ENCODE measurements at regions not wholly inside any gene's neighbourhood (a gene's known extent, or its start where the extent isn't known, plus 50 kb on each side); places are given as distances from the start of the nearest gene placed in this dataset.
"Not testable (repeated sequence)": the region's sequence is repeated elsewhere in the genome, so short reads cannot be mapped to it uniquely, and the experiment has no call there.

GRCh38 chr4:151484396-151485102 is 75.6 kb downstream of the FHIP1A start:
- WGBS = 39% methylated on average over 2 of the region's 2 CpGs
- H3K36me3 ChIP-seq = no peaks in the 10 kb centered on the region
- no peaks in the 10 kb centered on the region for H3K27me3 ChIP-seq
- no peaks in the 10 kb centered on the region for H3K9me3 ChIP-seq
- H3K4me1 ChIP-seq = peaks cover 3% of the 10 kb centered on the region
- DNase-seq (ENCODE audit: low spot score in 2 of 2) = no peak
- TF ChIP-seq CTCF (IDR thresholded peaks at IDR 0.05) = no peak
- no peak for TF ChIP-seq POLR2AphosphoS5 (IDR thresholded peaks at IDR 0.05)
- no peak for TF ChIP-seq EP300 (IDR thresholded peaks at IDR 0.05)
- H3K27ac ChIP-seq = no peak overlapping the region
- no peak overlapping the region for H3K4me3 ChIP-seq

GRCh38 chr4:151485541-151486131 is 76.7 kb downstream of the FHIP1A start:
- H3K27ac ChIP-seq = no peak overlapping the region
- H3K36me3 ChIP-seq = no peaks in the 10 kb centered on the region
- WGBS = 80% methylated on average over 9 of the region's 9 CpGs
- H3K9me3 ChIP-seq = no peaks in the 10 kb centered on the region
- DNase-seq (ENCODE audit: low spot score in 2 of 2) = no peak
- peaks cover 3% of the 10 kb centered on the region for H3K4me1 ChIP-seq
- no peak overlapping the region for H3K4me3 ChIP-seq
- H3K27me3 ChIP-seq = no peaks in the 10 kb centered on the region
- TF ChIP-seq POLR2A (IDR thresholded peaks at IDR 0.05) (no peak), EP300 (IDR thresholded peaks at IDR 0.05) (no peak), POLR2AphosphoS5 (IDR thresholded peaks at IDR 0.05) (no peak), CTCF (IDR thresholded peaks at IDR 0.05) (no peak)

- peaks cover 3% of the 10 kb centered on the region for H3K4me1 ChIP-seq
- no peaks in the 10 kb centered on the region for H3K9me3 ChIP-seq
- TF ChIP-seq EP300 (IDR thresholded peaks at IDR 0.05) (no peak), POLR2A (IDR thresholded peaks at IDR 0.05) (no peak), POLR2AphosphoS5 (IDR thresholded peaks at IDR 0.05) (no peak), CTCF (IDR thresholded peaks at IDR 0.05) (no peak)
- H3K27ac ChIP-seq = no peak overlapping the region
- H3K4me3 ChIP-seq = no peak overlapping the region
- DNase-seq (ENCODE audit: low spot score in 2 of 2) = no peak
- no peaks in the 10 kb centered on the region for H3K27me3 ChIP-seq
- H3K36me3 ChIP-seq = no peaks in the 10 kb centered on the region
- 65% methylated on average over 3 of the region's 3 CpGs for WGBS
Observed at GRCh38 chr4:151486168-151486567, 77.2 kb downstream of the FHIP1A start.

- H3K36me3 ChIP-seq = no peaks in the 10 kb centered on the region
- no peak overlapping the region for H3K27ac ChIP-seq
- H3K4me3 ChIP-seq = no peak overlapping the region
- TF ChIP-seq CTCF (IDR thresholded peaks at IDR 0.05) (no peak), POLR2A (IDR thresholded peaks at IDR 0.05) (no peak)
- peaks cover 3% of the 10 kb centered on the region for H3K4me1 ChIP-seq
- H3K27me3 ChIP-seq = no peaks in the 10 kb centered on the region
- H3K9me3 ChIP-seq = peaks cover under 1% of the 10 kb centered on the region
- DNase-seq (ENCODE audit: low spot score in 2 of 2) = no peak
- 65% methylated on average over 3 of the region's 3 CpGs for WGBS
Observed at GRCh38 chr4:151488968-151489367, 80.0 kb downstream of the FHIP1A start.

- peaks cover 7% of the 10 kb centered on the region for H3K9me3 ChIP-seq
- H3K4me1 ChIP-seq = peaks cover under 1% of the 10 kb centered on the region
- no peak for DNase-seq (ENCODE audit: low spot score in 2 of 2)
- TF ChIP-seq EP300 (IDR thresholded peaks at IDR 0.05) (no peak), POLR2A (IDR thresholded peaks at IDR 0.05) (no peak), CTCF (IDR thresholded peaks at IDR 0.05) (no peak), POLR2AphosphoS5 (IDR thresholded peaks at IDR 0.05) (no peak)
- no peaks in the 10 kb centered on the region for H3K36me3 ChIP-seq
- H3K27ac ChIP-seq = no peak overlapping the region
- H3K4me3 ChIP-seq = no peak overlapping the region
- no peaks in the 10 kb centered on the region for H3K27me3 ChIP-seq
- WGBS = 73% methylated on average over 9 of the region's 9 CpGs
Observed at GRCh38 chr4:151489462-151490203, 80.7 kb downstream of the FHIP1A start.

- H3K36me3 ChIP-seq; H3K27me3 ChIP-seq; H3K27ac ChIP-seq; H3K4me1 ChIP-seq; H3K4me3 ChIP-seq; H3K9me3 ChIP-seq; DNase-seq (ENCODE audit: low spot score in 2 of 2): not testable (repeated sequence)
- WGBS = 75% methylated on average over 3 of the region's 3 CpGs
Observed at GRCh38 chr4:151495612-151496011, 86.6 kb downstream of the FHIP1A start.

- not testable (repeated sequence) for H3K9me3 ChIP-seq; H3K36me3 ChIP-seq; DNase-seq (ENCODE audit: low spot score in 2 of 2); H3K4me3 ChIP-seq; H3K27me3 ChIP-seq; H3K27ac ChIP-seq; H3K4me1 ChIP-seq
- 90% methylated on average over 11 of the region's 11 CpGs for WGBS
Observed at GRCh38 chr4:151511548-151511947, 102.6 kb downstream of the FHIP1A start.

All from suprapubic skin (tissue), 4 donors.